ENCODE measurements at regions not wholly inside any gene's neighbourhood (a gene's known extent, or its start where the extent isn't known, plus 50 kb on each side); places are given as distances from the start of the nearest gene placed in this dataset.
"Not testable (repeated sequence)": the region's sequence is repeated elsewhere in the genome, so short reads cannot be mapped to it uniquely, and the experiment has no call there.

DNA sequence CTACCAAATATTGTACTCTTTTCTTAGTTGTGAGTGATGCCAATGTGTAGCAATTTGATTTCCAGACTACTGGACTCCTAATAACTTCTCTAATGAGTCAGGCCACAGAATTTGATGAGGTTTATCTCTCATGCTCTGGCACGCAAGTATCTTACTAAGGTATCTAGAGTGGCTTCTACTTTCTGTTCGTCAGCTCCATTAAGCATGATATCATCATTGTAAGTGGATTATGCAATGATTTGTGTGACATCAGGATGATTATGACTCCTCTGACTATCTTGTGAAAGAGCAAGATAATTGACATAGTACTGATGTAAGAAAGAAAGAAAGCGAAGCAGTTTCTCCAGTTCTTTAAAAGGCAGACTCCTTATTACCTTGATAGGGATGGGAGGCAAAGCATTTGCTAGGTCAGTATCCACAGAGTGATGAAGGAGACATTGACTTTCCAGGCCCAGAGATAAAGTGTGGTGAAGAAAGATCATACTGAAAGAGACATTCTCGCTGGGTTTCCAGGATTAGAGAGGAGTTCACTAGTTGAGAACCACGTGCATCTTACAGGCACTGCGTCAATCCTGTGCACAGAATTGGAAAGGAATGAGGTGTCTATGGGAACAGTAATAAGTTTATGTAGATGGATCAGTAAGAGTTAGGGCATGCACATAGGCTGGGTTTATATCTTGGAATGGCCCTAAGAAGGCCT lies 161.9 kb upstream of the STK26 start:
- no peak for FAIRE-seq
- no peak for DNase-seq (ENCODE audit: extremely low spot score, insufficient read length, low read depth)

DNA sequence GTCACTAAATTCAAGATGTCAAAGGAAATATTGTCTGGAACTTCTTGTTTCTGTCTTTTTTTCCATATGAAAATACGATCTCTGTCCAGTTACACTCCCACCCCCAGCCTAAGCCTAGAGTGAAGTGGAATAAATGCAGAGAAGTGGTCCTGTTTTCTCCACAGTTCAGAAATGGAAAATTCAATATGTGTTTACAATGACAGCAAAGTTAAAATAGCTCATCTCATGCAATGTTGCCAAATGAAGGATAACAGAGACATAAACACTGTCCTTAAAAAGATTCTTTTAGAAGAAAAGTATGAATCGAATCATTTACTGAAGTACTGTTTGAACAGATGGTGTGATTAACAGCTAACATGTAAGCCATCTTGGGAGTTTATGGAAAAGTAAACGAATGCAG lies 160.8 kb upstream of the STK26 start:
- FAIRE-seq: no peak
- no peak for DNase-seq (ENCODE audit: extremely low spot score, insufficient read length, low read depth)

- DNase-seq (ENCODE audit: extremely low spot score, insufficient read length, low read depth) (no peak), FAIRE-seq (no peak)
Observed at GRCh38 chrX:131869182-131869581, 153.9 kb upstream of the STK26 start.

DNA sequence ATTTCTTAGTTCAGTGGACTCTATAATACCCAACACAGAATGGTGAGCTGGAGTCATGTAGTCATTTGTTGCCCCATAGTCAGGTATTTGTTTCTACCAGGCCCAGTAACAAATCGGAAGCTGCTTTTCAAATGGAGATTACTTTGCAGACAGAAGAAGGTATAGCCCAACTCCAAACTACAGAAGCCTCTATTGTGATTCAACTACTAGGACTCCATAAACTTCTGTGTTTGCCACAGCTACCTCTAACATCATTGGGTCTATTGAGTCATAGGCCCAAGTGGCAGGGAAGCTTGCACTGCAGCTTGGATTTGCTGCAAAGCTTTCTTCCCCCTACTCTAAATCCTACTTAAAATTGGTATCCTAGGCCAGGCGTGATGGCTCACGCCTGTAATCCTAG lies 148.8 kb upstream of the STK26 start:
- FAIRE-seq (no peak), DNase-seq (ENCODE audit: extremely low spot score, insufficient read length, low read depth) (no peak)

- DNase-seq (ENCODE audit: extremely low spot score, insufficient read length, low read depth); FAIRE-seq: not testable (repeated sequence)
Observed at GRCh38 chrX:131875827-131876226, 147.3 kb upstream of the STK26 start.

GRCh38 chrX:131881194-131881593 lies 141.9 kb upstream of the STK26 start:
- DNase-seq (ENCODE audit: extremely low spot score, insufficient read length, low read depth) (no peak), FAIRE-seq (no peak)

GRCh38 chrX:131885042-131885441 lies 138.1 kb upstream of the STK26 start:
- not testable (repeated sequence) for FAIRE-seq; DNase-seq (ENCODE audit: extremely low spot score, insufficient read length, low read depth)

- FAIRE-seq: not testable (repeated sequence)
Observed at GRCh38 chrX:131893857-131894256, 129.2 kb upstream of the STK26 start.

GRCh38 chrX:131894995-131895394 lies 128.1 kb upstream of the STK26 start:
- DNase-seq (ENCODE audit: extremely low spot score, insufficient read length, low read depth) (no peak), FAIRE-seq (no peak)

More at GRCh38 chrX:131893857-131894256, 129.2 kb upstream of the STK26 start:
- DNase-seq (ENCODE audit: extremely low spot score, insufficient read length, low read depth): not testable (repeated sequence)

DNA sequence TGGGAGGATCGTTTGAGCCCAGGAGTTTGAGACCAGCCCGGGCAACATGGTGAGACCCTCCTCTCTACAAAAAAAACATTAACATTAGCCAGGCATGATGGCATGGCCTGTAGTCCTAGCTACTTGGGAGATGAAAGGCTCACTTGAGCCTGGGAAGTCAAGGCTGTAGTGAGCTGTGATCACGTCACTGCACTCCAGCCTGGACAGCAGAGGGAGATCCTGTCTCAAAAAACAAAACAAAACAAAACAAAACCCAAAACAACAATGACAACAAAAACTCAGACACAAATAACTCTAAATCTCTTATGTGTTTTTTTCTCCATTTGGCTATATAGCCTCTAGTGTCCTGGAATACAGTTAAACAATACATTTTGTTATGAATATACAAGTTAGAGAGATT lies 127.3 kb upstream of the STK26 start:
- FAIRE-seq (peak; percentile 51), DNase-seq (ENCODE audit: extremely low spot score, insufficient read length, low read depth) (no peak)

DNA sequence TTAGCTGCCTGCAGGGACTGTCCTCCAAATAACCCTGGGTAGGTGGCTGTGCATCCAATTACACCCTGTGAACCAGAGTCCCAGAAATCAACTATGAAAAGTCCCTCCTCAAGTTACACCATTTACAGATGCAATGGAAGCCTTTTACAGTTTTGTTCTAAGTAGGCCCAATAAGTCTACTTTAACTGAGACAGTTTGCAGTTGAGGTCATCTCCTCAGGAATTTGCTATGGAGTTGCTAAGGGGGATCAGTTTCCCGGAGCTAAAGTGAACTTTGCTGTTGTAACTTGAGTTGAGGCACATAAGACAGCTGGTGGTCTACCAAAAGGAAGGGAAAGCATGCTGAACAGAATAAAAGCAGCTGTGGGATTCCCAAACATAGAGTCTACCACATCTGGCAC lies 121.6 kb upstream of the STK26 start:
- no peak for DNase-seq (ENCODE audit: extremely low spot score, insufficient read length, low read depth)
- no peak for FAIRE-seq

- DNase-seq (ENCODE audit: extremely low spot score, insufficient read length, low read depth) (no peak), FAIRE-seq (no peak)
Observed at GRCh38 chrX:131907488-131908314, 115.4 kb upstream of the STK26 start.

- FAIRE-seq (no peak), DNase-seq (ENCODE audit: extremely low spot score, insufficient read length, low read depth) (no peak)
Observed at GRCh38 chrX:131910586-131910985, 112.5 kb upstream of the STK26 start.

DNA sequence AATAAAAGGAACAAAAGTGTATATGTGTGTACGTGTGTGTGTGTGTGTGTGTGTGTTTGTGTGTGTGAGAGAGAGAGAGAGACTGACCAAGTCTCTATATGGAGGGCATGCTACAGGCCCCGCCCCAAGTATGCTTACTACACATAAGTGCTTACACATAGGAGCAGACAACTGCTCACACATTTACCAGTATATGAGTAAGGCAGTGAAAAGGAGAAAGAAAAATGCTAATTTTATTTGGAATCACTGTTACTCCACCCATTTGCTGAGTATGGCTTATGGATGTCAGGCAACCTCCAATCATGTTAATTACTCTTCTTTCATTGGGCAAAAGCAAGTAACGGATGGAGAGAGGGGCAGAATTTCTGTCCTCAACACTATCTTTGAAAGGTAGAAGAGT lies 107.6 kb upstream of the STK26 start:
- no peak for FAIRE-seq
- no peak for DNase-seq (ENCODE audit: extremely low spot score, insufficient read length, low read depth)

- DNase-seq (ENCODE audit: extremely low spot score, insufficient read length, low read depth): no peak
- FAIRE-seq: no peak
Observed at GRCh38 chrX:131917588-131917987, 105.5 kb upstream of the STK26 start.

DNA sequence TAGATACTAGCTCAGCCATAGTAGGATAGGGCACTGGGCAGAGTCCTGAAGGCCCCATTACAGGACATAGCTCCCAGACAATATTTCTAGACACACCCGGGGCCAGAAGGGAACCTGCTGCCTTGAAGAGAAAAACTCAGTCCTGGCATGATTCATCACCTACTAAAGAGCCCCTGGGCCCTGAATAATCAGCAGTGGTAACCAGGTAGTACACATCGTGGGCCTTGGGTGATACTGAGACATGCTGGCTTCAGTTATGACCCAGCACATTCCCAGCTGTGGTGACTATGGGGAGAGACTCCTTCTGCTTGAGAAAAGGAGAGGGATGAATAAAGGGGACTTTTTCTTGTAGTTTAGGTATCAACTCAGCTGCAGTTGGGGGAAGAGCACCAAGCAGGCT lies 104.3 kb upstream of the STK26 start:
- FAIRE-seq (no peak), DNase-seq (ENCODE audit: extremely low spot score, insufficient read length, low read depth) (no peak)

DNA sequence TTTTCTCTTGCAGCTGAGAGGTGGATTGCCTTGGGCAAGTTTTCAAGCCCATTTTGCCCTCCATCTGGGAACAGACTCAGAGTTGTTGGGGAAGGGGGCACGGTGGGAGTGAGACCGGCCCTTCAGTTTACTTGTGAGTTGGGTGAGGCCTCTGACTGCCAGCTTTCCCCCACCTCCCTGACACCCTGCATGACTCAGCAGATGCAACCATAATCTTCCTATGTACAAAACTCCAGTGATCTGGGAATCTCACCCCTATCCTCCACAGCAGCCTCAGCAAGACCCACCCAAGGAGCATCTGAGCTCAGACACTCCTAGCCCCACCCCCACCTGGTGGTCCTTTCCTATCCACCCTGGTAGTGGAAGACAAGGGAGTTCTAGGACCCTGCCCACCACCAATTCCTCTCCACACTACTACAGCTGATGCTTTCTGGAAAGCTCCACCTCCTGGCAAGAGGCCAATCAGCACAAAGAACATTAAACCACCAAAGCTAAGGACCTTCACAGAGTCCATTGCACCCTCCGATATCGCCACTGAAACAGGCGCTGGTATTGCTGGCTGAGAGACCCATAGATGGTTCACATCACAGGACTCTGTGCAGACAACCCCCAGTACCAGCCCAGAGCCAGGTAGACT lies 99.4 kb upstream of the STK26 start:
- no peak for DNase-seq (ENCODE audit: extremely low spot score, insufficient read length, low read depth)

GRCh38 chrX:131938749-131939148 lies 84.4 kb upstream of the STK26 start:
- FAIRE-seq (no peak), DNase-seq (ENCODE audit: extremely low spot score, insufficient read length, low read depth) (no peak)

More for the DNA sequence above, 99.4 kb upstream of the STK26 start:
- no peak for FAIRE-seq

DNA sequence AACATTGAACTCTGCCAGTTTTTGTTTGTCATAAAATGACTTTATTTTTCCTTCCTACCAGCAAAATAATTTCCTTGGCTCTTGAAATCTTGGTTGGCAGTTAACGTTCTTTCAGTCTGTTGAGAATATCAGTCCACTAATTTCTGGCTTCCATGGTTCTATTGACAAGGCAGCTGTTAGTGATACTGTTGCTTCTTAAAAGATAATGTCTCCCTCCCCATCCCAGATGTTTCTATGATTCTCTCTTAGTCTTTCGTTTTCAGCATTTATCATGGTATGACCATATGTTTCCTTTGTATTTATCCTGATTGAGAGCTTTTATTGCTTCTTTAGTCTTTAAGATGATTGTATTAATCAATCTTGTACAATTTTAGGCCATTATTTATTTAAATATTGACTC lies 81.1 kb upstream of the STK26 start:
- FAIRE-seq: no peak

DNA sequence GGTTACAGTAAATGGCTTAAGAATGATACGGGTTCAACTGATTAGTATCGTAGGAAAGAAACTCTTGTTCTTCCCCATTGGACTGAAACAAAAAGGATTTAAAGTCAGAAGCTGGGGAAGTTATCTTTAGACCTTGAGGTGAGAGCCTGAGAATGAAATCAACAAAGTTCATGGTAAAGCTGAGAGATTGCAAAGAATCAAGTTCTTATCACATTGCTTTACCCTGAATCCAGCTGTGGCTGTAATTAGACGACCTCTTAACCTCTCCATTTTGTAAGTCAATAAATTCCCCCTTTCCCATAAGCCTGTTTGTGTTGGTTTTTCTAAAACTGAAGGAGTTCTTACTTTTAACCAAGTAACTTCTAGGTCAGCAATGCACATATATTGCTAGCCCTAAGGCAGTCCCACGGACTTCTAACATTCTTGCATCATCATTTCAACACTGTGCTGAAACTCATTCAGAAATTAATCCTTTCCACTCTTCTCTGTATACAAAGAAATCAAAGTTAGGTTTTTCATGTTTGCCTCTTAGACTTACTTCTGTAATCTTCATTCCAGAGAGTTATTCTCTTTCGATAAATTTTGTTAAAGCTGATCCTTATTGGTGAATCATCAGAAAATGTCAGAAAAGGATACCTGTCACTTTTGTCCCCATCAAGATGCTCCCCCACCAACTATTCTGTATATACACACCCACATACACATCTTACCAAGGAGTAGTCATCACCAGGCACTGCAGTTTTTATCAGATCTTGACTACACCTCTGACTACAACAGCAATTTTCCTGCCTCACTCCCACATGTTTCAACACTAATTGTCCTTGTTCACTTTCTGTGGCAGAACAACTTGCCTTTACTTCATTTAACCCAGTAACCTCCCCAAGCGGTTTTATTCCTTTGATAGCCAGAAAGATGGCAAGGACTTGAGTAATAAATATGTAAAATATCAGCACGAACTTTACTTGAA lies 77.9 kb upstream of the STK26 start:
- DNase-seq (ENCODE audit: extremely low spot score, insufficient read length, low read depth) (no peak), FAIRE-seq (no peak)

More for the DNA sequence above, 81.1 kb upstream of the STK26 start:
- no peak for DNase-seq (ENCODE audit: extremely low spot score, insufficient read length, low read depth)
